ENCODE measurements at regions not wholly inside any gene's neighbourhood (a gene's known extent, or its start where the extent isn't known, plus 50 kb on each side); places are given as distances from the start of the nearest gene placed in this dataset.

- no TSS peak for BruUV-seq (replicated peaks)
- no peaks in the 10 kb centered on the region for H3K36me3 ChIP-seq (ENCODE audit: insufficient read depth, low read length, poor library complexity, severe bottlenecking)
- DNase-seq (ENCODE audit: low spot score) = no peak
- ChIA-PET POLR2A (ENCODE audit: low non-redundant PET) (no interaction called here), CTCF (no interaction called here)
- intact Hi-C loops (cut with micrococcal nuclease; ENCODE audit: unreplicated experiment) = no loop called here
- H3K27me3 ChIP-seq (replicated peaks; ENCODE audit: insufficient read depth, low read depth, low read length, poor library complexity) = no peaks in the 10 kb centered on the region
- H3K27ac ChIP-seq (ENCODE audit: low read depth, low read length, poor library complexity, severe bottlenecking) = no peak overlapping the region
- peaks cover 38% of the 10 kb centered on the region for H3K4me1 ChIP-seq (ENCODE audit: insufficient read depth, low read length, poor library complexity, severe bottlenecking)
- no peak overlapping the region for H3K4me3 ChIP-seq (ENCODE audit: low read depth, low read length, poor library complexity, severe bottlenecking)
- TF ChIP-seq EZH2 (IDR thresholded peaks at IDR 0.05; ENCODE audit: borderline replicate concordance, low read depth, low read length, poor library complexity, severe bottlenecking) (no peak), CTCF (conservative IDR thresholded peaks at IDR 0.05; ENCODE audit: low read depth, low read length) (no peak)
- H3K9me3 ChIP-seq (ENCODE audit: low read depth, low read length, poor library complexity, severe bottlenecking) = no peaks in the 10 kb centered on the region
Observed at GRCh38 chr2:225837328-225837727, 437.8 kb downstream of the NYAP2 start.

GRCh38 chr2:225824748-225825449 lies 425.4 kb downstream of the NYAP2 start:
- BruUV-seq (replicated peaks) = no TSS peak
- Histone ChIP-seq H3K4me1 (ENCODE audit: insufficient read depth, low read length, poor library complexity, severe bottlenecking) (no peaks in the 10 kb centered on the region), H3K27me3 (replicated peaks; ENCODE audit: insufficient read depth, low read depth, low read length, poor library complexity) (no peaks in the 10 kb centered on the region), H3K9me3 (ENCODE audit: low read depth, low read length, poor library complexity, severe bottlenecking) (peaks cover 3% of the 10 kb centered on the region), H3K4me3 (ENCODE audit: low read depth, low read length, poor library complexity, severe bottlenecking) (no peak overlapping the region), H3K36me3 (ENCODE audit: insufficient read depth, low read length, poor library complexity, severe bottlenecking) (no peaks in the 10 kb centered on the region), H3K27ac (ENCODE audit: low read depth, low read length, poor library complexity, severe bottlenecking) (no peak overlapping the region)
- no peak for DNase-seq (ENCODE audit: low spot score)
- TF ChIP-seq CTCF (conservative IDR thresholded peaks at IDR 0.05; ENCODE audit: low read depth, low read length) (no peak), EZH2 (IDR thresholded peaks at IDR 0.05; ENCODE audit: borderline replicate concordance, low read depth, low read length, poor library complexity, severe bottlenecking) (no peak)
- POLR2A ChIA-PET (ENCODE audit: low non-redundant PET) = no interaction called here
- intact Hi-C loops (cut with micrococcal nuclease; ENCODE audit: unreplicated experiment) = no loop called here
- CTCF ChIA-PET = no interaction called here

- no peak for TF ChIP-seq EZH2 (IDR thresholded peaks at IDR 0.05; ENCODE audit: borderline replicate concordance, low read depth, low read length, poor library complexity, severe bottlenecking)
- no peak for TF ChIP-seq CTCF (conservative IDR thresholded peaks at IDR 0.05; ENCODE audit: low read depth, low read length)
- no peaks in the 10 kb centered on the region for H3K27me3 ChIP-seq (replicated peaks; ENCODE audit: insufficient read depth, low read depth, low read length, poor library complexity)
- H3K27ac ChIP-seq (ENCODE audit: low read depth, low read length, poor library complexity, severe bottlenecking) = no peak overlapping the region
- no peaks in the 10 kb centered on the region for H3K36me3 ChIP-seq (ENCODE audit: insufficient read depth, low read length, poor library complexity, severe bottlenecking)
- H3K4me3 ChIP-seq (ENCODE audit: low read depth, low read length, poor library complexity, severe bottlenecking) = no peak overlapping the region
- CTCF ChIA-PET = no interaction called here
- no peak for DNase-seq (ENCODE audit: low spot score)
- H3K9me3 ChIP-seq (ENCODE audit: low read depth, low read length, poor library complexity, severe bottlenecking) = no peaks in the 10 kb centered on the region
- H3K4me1 ChIP-seq (ENCODE audit: insufficient read depth, low read length, poor library complexity, severe bottlenecking) = no peaks in the 10 kb centered on the region
- intact Hi-C loops (cut with micrococcal nuclease; ENCODE audit: unreplicated experiment) = no loop called here
- POLR2A ChIA-PET (ENCODE audit: low non-redundant PET) = no interaction called here
- BruUV-seq (replicated peaks) = no TSS peak
Observed at GRCh38 chr2:225821351-225821750, 421.8 kb downstream of the NYAP2 start.

All from A673 (cell line).